ENCODE measurements at regions not wholly inside any gene's neighbourhood (a gene's known extent, or its start where the extent isn't known, plus 50 kb on each side); places are given as distances from the start of the nearest gene placed in this dataset.

- DNase-seq: no peak
- in situ Hi-C loops (cut with HindIII; ENCODE audit: low pct_ligation_motif_present, low pct_unique_long_range_greater_than_20kb, low sequenced_read_pairs): no loop called here
Measured at GRCh38 chr2:103007086-103007485, 245.3 kb downstream of the TMEM182 start.

- in situ Hi-C loops (cut with HindIII; ENCODE audit: low pct_ligation_motif_present, low pct_unique_long_range_greater_than_20kb, low sequenced_read_pairs): no loop called here
- no peak for DNase-seq
Measured at GRCh38 chr2:103008586-103008985, 246.8 kb downstream of the TMEM182 start.

GRCh38 chr2:103009871-103010270, 248.0 kb downstream of the TMEM182 start:
- in situ Hi-C loops (cut with HindIII; ENCODE audit: low pct_ligation_motif_present, low pct_unique_long_range_greater_than_20kb, low sequenced_read_pairs): no loop called here
- DNase-seq: no peak

- no peak for DNase-seq
- in situ Hi-C loops (cut with HindIII; ENCODE audit: low pct_ligation_motif_present, low pct_unique_long_range_greater_than_20kb, low sequenced_read_pairs): no loop called here
Measured at GRCh38 chr2:103010306-103010705, 248.5 kb downstream of the TMEM182 start.

GRCh38 chr2:103010751-103011150, 248.9 kb downstream of the TMEM182 start:
- DNase-seq: no peak
- in situ Hi-C loops (cut with HindIII; ENCODE audit: low pct_ligation_motif_present, low pct_unique_long_range_greater_than_20kb, low sequenced_read_pairs): no loop called here

GRCh38 chr2:103012590-103012989, 250.8 kb downstream of the TMEM182 start:
- in situ Hi-C loops (cut with HindIII; ENCODE audit: low pct_ligation_motif_present, low pct_unique_long_range_greater_than_20kb, low sequenced_read_pairs): no loop called here
- no peak for DNase-seq

- in situ Hi-C loops (cut with HindIII; ENCODE audit: low pct_ligation_motif_present, low pct_unique_long_range_greater_than_20kb, low sequenced_read_pairs): no loop called here
- DNase-seq: no peak
Measured at GRCh38 chr2:103025056-103025455, 263.2 kb downstream of the TMEM182 start.

GRCh38 chr2:103028181-103028580, 266.4 kb downstream of the TMEM182 start:
- in situ Hi-C loops (cut with HindIII; ENCODE audit: low pct_ligation_motif_present, low pct_unique_long_range_greater_than_20kb, low sequenced_read_pairs): no loop called here
- DNase-seq: no peak

All from ACHN (cell line).